ENCODE measurements at regions not wholly inside any gene's neighbourhood (a gene's known extent, or its start where the extent isn't known, plus 50 kb on each side); places are given as distances from the start of the nearest gene placed in this dataset.

DNA sequence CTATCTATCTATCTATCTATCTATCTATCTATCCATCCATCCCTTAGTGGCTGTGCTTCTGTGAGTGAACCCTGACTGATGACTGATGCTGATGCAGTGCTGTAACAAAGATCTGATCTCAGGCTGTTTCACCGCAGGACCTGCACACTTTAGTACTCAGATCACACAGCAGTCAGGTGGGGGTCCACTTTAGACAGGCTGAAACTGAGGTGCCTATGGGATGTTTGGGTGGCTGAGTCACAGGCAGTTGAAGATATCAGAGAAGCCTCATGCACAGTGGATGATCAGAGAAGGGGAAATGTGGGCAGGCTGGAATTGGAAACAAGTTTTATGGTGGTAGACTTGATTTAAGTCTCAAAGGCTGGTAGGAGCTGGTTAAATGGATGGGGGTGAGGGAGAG, 156.4 kb downstream of the INSIG2 start:
- ChIA-PET CTCF (interaction anchor here (0.6 kb wide), 1 partner anchor 205 kb away, joined by 3 read pairs; no protein-coding TSS in a partner anchor), POLR2A (no interaction called here)
- Mint-ChIP-seq H3K9me3 (ENCODE audit: low read depth) (no peaks in the 10 kb centered on the region), H3K4me3 (no peak overlapping the region), H3K27me3 (peaks cover 18% of the 10 kb centered on the region), H3K27ac (no peak overlapping the region), H3K4me1 (no peaks in the 10 kb centered on the region), H3K36me3 (ENCODE audit: low read depth) (no peaks in the 10 kb centered on the region)
- DNase-seq = no peak
- intact Hi-C loops (cut with DNase I, micrococcal nuclease) = loop anchor here in 1 of 2 experiments (2.0 kb wide), 1 partner anchor 20 kb away; no protein-coding TSS in a partner anchor
- ATAC-seq = no peak

DNA sequence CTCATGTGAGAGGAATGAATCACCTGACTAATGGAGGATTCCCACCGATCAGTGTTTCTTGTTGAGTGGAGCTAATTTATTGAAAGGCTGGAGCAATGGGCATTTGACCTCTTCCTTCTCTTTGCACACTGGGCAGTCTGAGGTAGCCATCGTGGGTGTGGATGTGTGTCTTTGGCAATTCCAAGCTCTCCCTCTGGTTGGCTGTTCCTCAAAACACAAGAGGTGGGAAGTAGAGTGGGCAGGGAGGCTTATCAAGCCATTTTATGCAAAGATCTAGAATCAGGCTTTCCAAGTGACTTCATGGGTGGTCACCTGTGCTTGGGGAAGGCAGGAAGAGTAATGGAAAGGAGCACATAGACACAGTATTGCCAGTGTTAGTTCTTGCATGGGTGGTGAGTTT, 154.8 kb downstream of the INSIG2 start:
- CTCF ChIA-PET = interaction anchor here (0.8 kb wide), 1 partner anchor 14 kb away, joined by 5 read pairs; no protein-coding TSS in a partner anchor
- peaks cover 1% of the 10 kb centered on the region for H3K9me3 Mint-ChIP-seq (ENCODE audit: low read depth)
- H3K4me1 Mint-ChIP-seq = no peaks in the 10 kb centered on the region
- H3K36me3 Mint-ChIP-seq (ENCODE audit: low read depth) = no peaks in the 10 kb centered on the region
- no peak for ATAC-seq
- H3K27me3 Mint-ChIP-seq = peaks cover 17% of the 10 kb centered on the region
- H3K27ac Mint-ChIP-seq = no peak overlapping the region
- no peak for DNase-seq
- intact Hi-C loops (cut with DNase I, micrococcal nuclease) = no loop called here
- H3K4me3 Mint-ChIP-seq = no peak overlapping the region
- POLR2A ChIA-PET = no interaction called here

DNA sequence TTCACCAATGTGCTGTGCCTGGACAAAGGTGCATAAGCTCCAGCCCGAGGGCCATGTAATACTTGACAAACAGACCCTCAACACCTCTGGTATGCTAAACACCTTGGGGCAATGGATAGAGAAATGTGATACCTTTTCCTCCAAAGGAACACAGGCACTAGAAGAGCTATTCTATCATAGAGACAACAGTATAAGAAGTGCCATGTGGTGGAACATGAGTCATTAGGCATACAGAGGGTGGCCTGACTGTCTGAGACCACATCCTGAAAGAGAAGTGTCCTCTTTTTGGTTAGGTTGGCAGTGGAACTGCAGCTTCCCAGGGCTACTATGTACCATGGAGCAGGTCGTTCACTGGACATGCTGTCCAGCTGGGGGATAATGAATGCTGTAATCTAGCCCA, 153.9 kb downstream of the INSIG2 start:
- DNase-seq (no peak), ATAC-seq (no peak)
- POLR2A ChIA-PET = no interaction called here
- CTCF ChIA-PET = interaction anchor here (0.6 kb wide), 2 partner anchors 16 to 428 kb away, joined by 3 read pairs; partner anchors contain the start of gene DDX18
- H3K36me3 Mint-ChIP-seq (ENCODE audit: low read depth) = no peaks in the 10 kb centered on the region
- H3K9me3 Mint-ChIP-seq (ENCODE audit: low read depth) = peaks cover 1% of the 10 kb centered on the region
- H3K4me1 Mint-ChIP-seq = no peaks in the 10 kb centered on the region
- intact Hi-C loops (cut with DNase I, micrococcal nuclease) = no loop called here
- H3K4me3 Mint-ChIP-seq = no peak overlapping the region
- peaks cover 17% of the 10 kb centered on the region for H3K27me3 Mint-ChIP-seq
- H3K27ac Mint-ChIP-seq = no peak overlapping the region

DNA sequence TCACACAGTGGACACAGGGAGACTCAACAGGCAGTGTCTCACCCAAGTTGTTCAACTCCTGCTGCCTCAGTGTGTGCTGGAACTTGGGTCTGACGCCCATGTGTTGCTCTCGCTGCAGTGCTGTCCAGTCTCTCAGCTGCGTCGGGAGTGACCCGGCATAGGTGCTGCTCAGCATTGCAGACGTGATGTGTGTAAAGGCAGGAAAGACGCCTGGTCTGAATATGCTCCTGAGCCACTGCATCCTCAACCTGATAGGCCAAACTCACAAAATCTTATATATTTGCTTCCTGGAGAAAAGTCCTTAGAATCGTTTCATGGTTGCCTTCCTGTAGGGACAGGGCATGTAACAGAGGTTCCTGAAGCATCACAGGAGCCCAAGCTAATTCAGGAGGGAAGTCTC, 152.9 kb downstream of the INSIG2 start:
- H3K27me3 Mint-ChIP-seq = peaks cover 18% of the 10 kb centered on the region
- ChIA-PET POLR2A (no interaction called here), CTCF (no interaction called here)
- intact Hi-C loops (cut with DNase I, micrococcal nuclease) = no loop called here
- DNase-seq (no peak), ATAC-seq (no peak)
- no peak overlapping the region for H3K4me3 Mint-ChIP-seq
- H3K36me3 Mint-ChIP-seq (ENCODE audit: low read depth) = no peaks in the 10 kb centered on the region
- H3K4me1 Mint-ChIP-seq = no peaks in the 10 kb centered on the region
- H3K27ac Mint-ChIP-seq = no peak overlapping the region
- H3K9me3 Mint-ChIP-seq (ENCODE audit: low read depth) = peaks cover 1% of the 10 kb centered on the region

DNA sequence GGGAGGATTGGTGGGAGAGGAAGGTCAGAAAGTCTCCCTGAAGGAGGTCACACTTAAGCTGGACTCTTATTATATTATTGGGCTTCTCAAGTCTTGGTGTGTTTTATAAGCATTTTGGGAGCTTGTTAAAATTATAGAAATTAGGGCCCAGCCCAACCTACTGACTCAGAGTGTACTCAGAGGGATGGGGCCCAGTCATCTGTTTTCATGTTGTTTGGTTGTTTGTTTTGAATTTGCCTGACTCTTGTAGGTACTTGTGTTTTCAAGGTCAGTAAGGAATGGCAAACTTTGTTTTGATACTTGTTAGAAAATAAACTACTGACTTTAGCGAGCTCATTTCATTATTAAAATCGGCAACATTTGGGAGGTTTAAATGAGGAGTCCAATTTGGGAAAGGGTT, 152.0 kb downstream of the INSIG2 start:
- intact Hi-C loops (cut with DNase I, micrococcal nuclease) = no loop called here
- no peaks in the 10 kb centered on the region for H3K4me1 Mint-ChIP-seq
- ChIA-PET POLR2A (no interaction called here), CTCF (interaction anchor here (1.0 to 1.2 kb wide), 2 partner anchors 9 to 15 kb away, joined by 3 to 4 read pairs; no protein-coding TSS in a partner anchor)
- no peak overlapping the region for H3K4me3 Mint-ChIP-seq
- no peaks in the 10 kb centered on the region for H3K36me3 Mint-ChIP-seq (ENCODE audit: low read depth)
- no peak for ATAC-seq
- DNase-seq = no peak
- H3K27me3 Mint-ChIP-seq = peaks cover 17% of the 10 kb centered on the region
- H3K9me3 Mint-ChIP-seq (ENCODE audit: low read depth) = peaks cover 1% of the 10 kb centered on the region
- H3K27ac Mint-ChIP-seq = no peak overlapping the region

DNA sequence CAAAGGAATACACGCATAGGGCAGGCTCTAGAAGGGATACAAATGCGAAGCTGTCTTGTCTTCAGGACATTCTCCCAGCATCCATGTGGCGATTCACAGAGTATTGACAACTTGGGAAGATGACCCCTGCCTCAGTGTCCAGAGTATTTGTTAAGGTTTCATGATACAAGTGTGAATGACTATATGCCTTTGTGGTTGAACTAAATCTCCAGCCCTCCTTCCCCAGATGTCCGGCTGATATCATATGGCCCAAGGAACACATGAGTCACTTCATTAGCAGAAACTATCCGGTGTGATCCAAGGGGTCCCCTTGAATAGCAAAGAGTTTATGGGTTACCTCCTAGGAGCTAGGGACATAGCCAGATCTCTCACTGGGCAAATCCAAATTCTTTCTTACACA, 151.0 kb downstream of the INSIG2 start:
- no peak for DNase-seq
- ChIA-PET POLR2A (no interaction called here), CTCF (interaction anchor here (0.8 to 1.4 kb wide), 2 partner anchors 16 to 18 kb away, joined by 3 read pairs; no protein-coding TSS in a partner anchor)
- Mint-ChIP-seq H3K27me3 (peaks cover 13% of the 10 kb centered on the region), H3K4me1 (no peaks in the 10 kb centered on the region), H3K4me3 (no peak overlapping the region), H3K36me3 (ENCODE audit: low read depth) (no peaks in the 10 kb centered on the region), H3K27ac (no peak overlapping the region), H3K9me3 (ENCODE audit: low read depth) (peaks cover 1% of the 10 kb centered on the region)
- intact Hi-C loops (cut with DNase I, micrococcal nuclease) = no loop called here
- ATAC-seq = no peak

DNA sequence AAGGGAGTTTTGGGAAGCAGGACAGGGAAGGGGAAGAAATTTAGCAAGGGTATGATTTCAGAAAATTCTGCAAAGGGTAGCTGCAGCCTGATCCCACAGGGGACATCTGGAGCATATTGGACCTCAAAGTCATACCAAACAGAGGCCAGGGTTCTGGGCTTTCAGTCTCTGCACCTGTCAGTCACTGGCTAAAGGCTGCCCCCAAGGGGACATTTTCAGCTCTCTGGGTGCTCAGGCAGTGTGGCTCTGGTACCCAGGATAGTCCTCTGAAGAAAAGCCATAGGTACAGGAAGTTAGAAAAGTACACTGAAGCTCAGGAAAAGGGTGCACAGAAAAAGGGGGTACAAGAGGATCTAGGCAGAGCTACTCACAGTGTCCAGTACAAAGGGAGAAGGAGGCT, 149.2 kb downstream of the INSIG2 start:
- Mint-ChIP-seq H3K36me3 (ENCODE audit: low read depth) (no peaks in the 10 kb centered on the region), H3K9me3 (ENCODE audit: low read depth) (peaks cover 1% of the 10 kb centered on the region), H3K4me3 (no peak overlapping the region), H3K27ac (no peak overlapping the region), H3K27me3 (peaks cover 11% of the 10 kb centered on the region), H3K4me1 (no peaks in the 10 kb centered on the region)
- DNase-seq = no peak
- CTCF ChIA-PET = interaction anchor here (0.7 to 1.0 kb wide), 2 partner anchors 14 to 226 kb away, joined by 3 read pairs; no protein-coding TSS in a partner anchor
- POLR2A ChIA-PET = no interaction called here
- ATAC-seq = no peak
- intact Hi-C loops (cut with DNase I, micrococcal nuclease) = no loop called here

DNA sequence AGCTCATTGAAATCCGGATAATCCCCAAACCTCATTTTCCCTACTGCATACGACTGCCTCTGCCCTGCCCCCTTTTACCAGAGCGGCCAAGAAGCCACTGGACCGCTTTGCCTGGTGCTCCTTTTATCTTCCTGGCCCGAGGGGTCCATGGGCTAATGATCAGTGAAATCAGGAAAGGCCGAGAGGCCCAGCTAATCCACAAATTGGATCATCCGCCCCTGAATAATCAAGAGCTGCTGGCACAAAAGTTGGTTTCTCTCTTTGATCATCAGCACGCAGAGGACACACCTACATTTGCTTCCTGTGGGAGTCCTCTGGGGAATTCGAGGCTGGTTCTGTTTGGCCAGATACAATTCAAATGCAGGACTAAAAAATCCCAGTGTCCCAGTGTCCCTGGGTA, 144.5 kb downstream of the INSIG2 start:
- intact Hi-C loops (cut with DNase I, micrococcal nuclease) = no loop called here
- Mint-ChIP-seq H3K27ac (no peak overlapping the region), H3K27me3 (peaks cover 14% of the 10 kb centered on the region), H3K4me1 (no peaks in the 10 kb centered on the region), H3K4me3 (no peak overlapping the region), H3K9me3 (ENCODE audit: low read depth) (no peaks in the 10 kb centered on the region), H3K36me3 (ENCODE audit: low read depth) (no peaks in the 10 kb centered on the region)
- CTCF ChIA-PET = no interaction called here
- ATAC-seq = no peak
- DNase-seq = no peak
- POLR2A ChIA-PET = no interaction called here

DNA sequence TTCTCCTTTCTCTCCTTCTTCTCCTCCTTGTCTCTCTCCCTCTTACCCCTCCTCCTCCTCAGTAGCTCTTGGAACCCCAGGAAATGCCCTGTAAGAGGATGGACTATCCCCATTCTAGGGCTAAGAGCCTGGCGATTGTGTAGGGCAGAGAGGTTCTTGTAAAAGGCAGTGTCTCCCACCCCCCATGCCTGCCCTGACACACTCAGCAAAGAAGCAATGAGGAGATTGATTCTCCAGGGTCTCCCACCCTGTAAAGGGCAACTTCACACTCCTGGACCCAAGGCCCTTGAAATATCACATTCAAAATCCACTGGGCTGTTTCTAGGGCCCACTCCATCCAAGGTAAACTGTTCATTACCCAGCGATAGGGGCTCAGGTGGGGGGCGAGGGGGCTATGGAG, 144.1 kb downstream of the INSIG2 start:
- Mint-ChIP-seq H3K4me3 (no peak overlapping the region), H3K4me1 (no peaks in the 10 kb centered on the region), H3K27me3 (peaks cover 14% of the 10 kb centered on the region), H3K27ac (no peak overlapping the region), H3K9me3 (ENCODE audit: low read depth) (no peaks in the 10 kb centered on the region), H3K36me3 (ENCODE audit: low read depth) (no peaks in the 10 kb centered on the region)
- ChIA-PET CTCF (no interaction called here), POLR2A (no interaction called here)
- ATAC-seq (no peak), DNase-seq (no peak)
- intact Hi-C loops (cut with DNase I, micrococcal nuclease) = no loop called here

DNA sequence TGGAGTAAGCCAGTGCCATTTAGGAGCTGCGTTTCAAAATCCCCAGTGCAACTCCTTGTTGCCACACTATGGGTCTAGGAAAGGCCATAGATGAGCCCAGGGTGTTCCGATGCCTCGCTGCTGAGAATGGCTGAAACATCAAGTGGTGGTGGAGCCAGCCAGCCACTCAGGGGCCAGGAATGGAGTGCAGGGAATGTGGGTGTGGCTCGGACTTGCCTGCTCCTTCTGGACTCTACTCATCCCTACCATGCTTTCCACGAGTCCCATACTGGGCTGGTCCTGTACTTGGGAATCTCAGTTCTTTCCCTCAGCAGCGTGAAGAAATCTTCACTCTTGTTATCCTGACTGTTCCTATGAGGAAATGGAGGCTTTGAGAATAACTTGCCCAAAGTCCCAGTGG, 143.5 kb downstream of the INSIG2 start:
- CTCF ChIA-PET = interaction anchor here (0.9 kb wide), 1 partner anchor 9 kb away, joined by 4 read pairs; no protein-coding TSS in a partner anchor
- POLR2A ChIA-PET = no interaction called here
- peaks cover 12% of the 10 kb centered on the region for H3K27me3 Mint-ChIP-seq
- H3K9me3 Mint-ChIP-seq (ENCODE audit: low read depth) = no peaks in the 10 kb centered on the region
- intact Hi-C loops (cut with DNase I, micrococcal nuclease) = no loop called here
- no peaks in the 10 kb centered on the region for H3K4me1 Mint-ChIP-seq
- no peaks in the 10 kb centered on the region for H3K36me3 Mint-ChIP-seq (ENCODE audit: low read depth)
- H3K4me3 Mint-ChIP-seq = no peak overlapping the region
- ATAC-seq (no peak), DNase-seq (no peak)
- H3K27ac Mint-ChIP-seq = no peak overlapping the region

DNA sequence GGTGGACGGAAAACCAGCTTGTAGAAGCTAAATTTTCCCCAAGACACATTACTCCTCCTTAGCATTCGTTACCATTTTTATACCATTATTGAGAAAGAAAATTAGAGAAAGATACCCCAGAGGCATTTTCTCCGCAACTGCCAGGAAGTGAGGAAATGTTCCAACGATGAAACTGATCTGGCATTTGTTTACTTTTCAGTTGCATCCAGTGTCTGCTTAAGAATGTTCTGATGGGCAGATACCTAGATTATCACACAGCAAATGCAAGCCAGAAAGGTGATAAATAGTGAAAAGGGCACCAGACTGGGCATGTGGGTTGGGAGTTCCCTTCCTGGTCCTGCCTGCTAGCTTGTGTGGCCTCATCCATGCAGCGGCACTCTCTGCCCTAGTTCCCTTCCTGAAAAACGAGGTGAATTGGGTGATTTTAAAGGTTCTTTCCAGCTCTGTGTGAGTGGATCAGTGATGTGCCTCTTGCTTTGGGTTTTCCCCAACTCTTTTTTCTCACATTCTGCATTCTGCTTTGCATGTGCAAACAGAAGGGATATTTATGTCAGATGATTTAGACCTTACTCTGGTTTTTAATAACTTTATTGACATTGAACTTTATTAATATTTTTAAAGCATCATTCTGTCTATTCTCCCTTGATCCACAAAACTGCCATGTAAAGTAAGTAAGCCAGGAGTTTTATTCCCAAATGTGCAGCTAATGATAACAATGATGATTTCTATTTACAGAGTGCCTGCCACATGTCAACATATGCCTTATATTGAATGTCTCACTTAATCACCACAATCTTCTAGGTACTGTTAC, 139.6 kb downstream of the INSIG2 start:
- CTCF ChIA-PET = interaction anchor here (0.6 to 1.1 kb wide), 3 partner anchors 18 to 689 kb away, joined by 3 to 4 read pairs (median 4); no protein-coding TSS in a partner anchor
- Mint-ChIP-seq H3K27me3 (peaks cover 39% of the 10 kb centered on the region), H3K9me3 (ENCODE audit: low read depth) (no peaks in the 10 kb centered on the region), H3K4me3 (no peak overlapping the region), H3K36me3 (ENCODE audit: low read depth) (no peaks in the 10 kb centered on the region), H3K27ac (no peak overlapping the region), H3K4me1 (peaks cover 14% of the 10 kb centered on the region)
- intact Hi-C loops (cut with DNase I, micrococcal nuclease) = loop anchor here (1.0 to 10.0 kb wide), 4 partner anchors 12 to 947 kb away; no protein-coding TSS in a partner anchor
- POLR2A ChIA-PET = no interaction called here
- ATAC-seq (no peak), DNase-seq (no peak)

DNA sequence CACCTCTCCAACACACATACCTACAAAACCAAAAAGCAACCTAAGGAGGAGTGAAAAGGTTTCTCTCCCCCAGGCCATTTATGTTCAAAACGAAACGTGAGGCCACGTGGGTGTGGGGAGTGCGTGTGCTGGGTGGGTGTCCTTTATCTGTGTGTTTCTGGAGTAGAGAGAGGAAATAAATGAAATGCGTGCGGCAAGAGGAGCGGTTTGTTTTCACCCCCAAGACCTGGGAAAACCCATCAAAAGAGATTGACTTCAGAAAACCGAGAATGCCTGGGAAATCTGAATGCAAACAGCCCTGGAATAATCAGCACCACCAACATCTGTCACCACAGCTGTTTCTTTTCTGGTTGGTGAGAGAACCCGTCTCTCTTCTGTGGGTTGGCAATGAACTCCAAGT, 137.4 kb downstream of the INSIG2 start:
- CTCF ChIA-PET = interaction anchor here (0.6 to 0.8 kb wide), 3 partner anchors 10 to 15 kb away, joined by 3 to 4 read pairs (median 4); no protein-coding TSS in a partner anchor

More for the DNA sequence above, 137.4 kb downstream of the INSIG2 start:
- H3K4me1 Mint-ChIP-seq = peaks cover 19% of the 10 kb centered on the region
- ATAC-seq (no peak), DNase-seq (no peak)
- H3K9me3 Mint-ChIP-seq (ENCODE audit: low read depth) = no peaks in the 10 kb centered on the region
- POLR2A ChIA-PET = no interaction called here
- H3K36me3 Mint-ChIP-seq (ENCODE audit: low read depth) = no peaks in the 10 kb centered on the region
- intact Hi-C loops (cut with DNase I, micrococcal nuclease) = loop anchor here (2.0 to 10.0 kb wide), 5 partner anchors 19 to 949 kb away; no protein-coding TSS in a partner anchor
- H3K27me3 Mint-ChIP-seq = peaks cover 55% of the 10 kb centered on the region
- H3K4me3 Mint-ChIP-seq = no peak overlapping the region
- H3K27ac Mint-ChIP-seq = no peak overlapping the region

Measured in activated CD4-positive, alpha-beta T cell treated with anti-CD3 and anti-CD28 coated beads for 36 hours (primary cell).